Glomerular visceral epithelial cell (primary cell): ENCODE measurements at regions not wholly inside any gene's neighbourhood (a gene's known extent, or its start where the extent isn't known, plus 50 kb on each side); places are given as distances from the start of the nearest gene placed in this dataset.
"Not testable (repeated sequence)": the region's sequence is repeated elsewhere in the genome, so short reads cannot be mapped to it uniquely, and the experiment has no call there.

Experiments
- DNase-seq: peaks from one replicate; pipeline ENCODE4 v3.0.0-alpha.2; 2016; ENCODE audit errors: extremely low spot score

DNA sequence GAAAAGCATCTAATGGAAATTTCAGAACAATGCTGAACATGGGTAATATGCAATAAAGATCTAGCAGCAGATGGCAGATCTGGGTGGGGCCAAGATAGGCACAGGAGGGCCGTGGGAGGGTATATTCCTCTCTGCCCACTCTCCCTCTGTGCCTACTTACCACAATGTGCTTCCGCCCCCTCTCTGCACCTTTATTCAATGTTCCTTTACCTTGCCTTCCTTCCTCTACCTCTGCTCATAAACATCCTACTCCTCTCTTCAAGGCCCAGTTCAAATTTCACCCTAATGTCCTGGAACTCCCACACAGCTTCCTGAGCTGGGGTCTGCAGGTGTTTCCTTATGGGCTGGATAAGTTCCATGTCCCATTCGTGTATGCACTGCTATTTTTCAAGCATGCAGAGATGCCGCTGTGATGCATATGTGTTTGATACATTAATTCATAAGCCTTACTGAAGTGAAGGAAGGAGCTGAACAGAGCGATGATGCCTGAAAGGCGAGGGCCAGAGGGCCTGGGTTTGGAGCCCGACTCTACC is 65.6 kb upstream of the EDEM3 start:
- no peak for DNase-seq

DNA sequence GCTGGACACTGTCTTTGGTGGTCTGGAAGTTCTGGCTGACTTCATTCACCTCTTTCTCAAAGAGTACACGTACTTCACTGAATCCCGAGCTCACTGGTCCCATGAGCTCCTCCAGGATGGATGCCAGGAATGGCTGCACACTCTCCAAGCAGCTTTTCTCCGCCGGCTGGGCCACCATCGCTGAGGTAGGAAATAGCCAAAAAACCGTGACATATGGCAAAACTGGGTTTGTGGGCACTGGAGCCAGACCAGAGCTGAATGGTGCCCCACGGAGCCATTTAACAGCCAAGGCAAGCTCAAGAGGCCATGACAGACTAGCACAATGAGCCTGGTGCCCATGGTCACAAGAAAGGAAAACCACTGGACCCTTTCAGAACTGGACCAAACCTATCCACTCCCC is 64.0 kb upstream of the EDEM3 start:
- DNase-seq: no peak

- not testable (repeated sequence) for DNase-seq
These were observed 62.3 kb upstream of the EDEM3 start for GRCh38 chr1:184817003-184817402.

DNA sequence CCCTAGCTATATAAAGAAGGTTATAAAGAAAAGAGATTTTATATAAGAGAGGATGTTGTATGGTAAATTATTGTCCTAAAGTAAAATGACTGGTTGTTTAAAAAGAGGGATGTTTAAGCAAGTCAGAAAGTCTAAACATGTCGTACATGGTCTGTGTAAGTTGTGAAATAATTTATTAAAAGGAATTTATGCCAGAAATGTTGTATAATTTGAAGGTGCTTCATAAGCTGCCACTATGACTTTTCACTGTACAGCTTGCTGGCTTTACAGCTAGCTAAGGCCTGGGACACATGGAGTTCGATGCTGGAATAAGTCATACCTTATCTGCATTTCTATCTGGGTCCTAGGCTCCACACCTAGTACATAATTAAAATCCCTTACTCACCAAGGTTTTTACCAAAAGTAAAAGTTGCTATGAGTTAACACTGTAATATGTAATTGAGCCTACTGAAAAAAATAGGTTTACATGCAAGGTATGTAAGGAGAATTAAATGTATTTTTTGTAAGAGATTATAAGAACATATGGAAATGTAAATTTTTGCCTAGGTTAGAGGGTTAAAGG is 59.0 kb upstream of the EDEM3 start:
- DNase-seq: no peak

GRCh38 chr1:184811439-184812111 is 56.9 kb upstream of the EDEM3 start:
- no peak for DNase-seq

DNA sequence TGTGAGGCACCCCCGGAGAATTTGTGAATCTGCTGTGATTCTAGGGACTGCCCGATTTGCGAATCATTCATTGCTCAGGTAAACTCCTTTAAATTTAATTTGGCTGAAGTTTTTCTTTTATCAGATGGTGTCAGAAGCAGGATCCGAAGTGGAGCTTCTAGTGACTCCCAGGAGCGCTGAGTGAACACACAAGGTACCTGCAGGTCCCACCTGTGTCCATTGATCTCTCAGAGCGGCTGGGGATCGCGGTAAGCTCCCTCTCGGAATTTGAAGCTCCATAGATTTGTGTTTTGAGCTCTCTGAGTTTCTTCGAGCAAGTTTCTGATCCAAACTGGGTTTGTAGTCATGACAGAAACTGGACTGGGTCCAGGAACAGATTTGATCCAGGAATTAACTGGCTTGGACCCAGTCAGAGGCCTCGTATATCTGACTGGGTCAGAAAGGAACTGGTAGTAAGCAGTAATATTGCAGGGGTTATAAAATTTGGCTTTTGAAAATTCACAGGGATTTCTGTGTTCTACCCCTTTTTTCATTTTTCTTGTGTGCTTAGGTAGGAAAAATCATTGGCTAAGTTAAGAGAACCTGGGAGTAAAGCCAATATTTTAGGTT is 56.2 kb upstream of the EDEM3 start:
- no peak for DNase-seq

- no peak for DNase-seq
These were observed 51.7 kb upstream of the EDEM3 start for GRCh38 chr1:184806296-184806721.

DNA sequence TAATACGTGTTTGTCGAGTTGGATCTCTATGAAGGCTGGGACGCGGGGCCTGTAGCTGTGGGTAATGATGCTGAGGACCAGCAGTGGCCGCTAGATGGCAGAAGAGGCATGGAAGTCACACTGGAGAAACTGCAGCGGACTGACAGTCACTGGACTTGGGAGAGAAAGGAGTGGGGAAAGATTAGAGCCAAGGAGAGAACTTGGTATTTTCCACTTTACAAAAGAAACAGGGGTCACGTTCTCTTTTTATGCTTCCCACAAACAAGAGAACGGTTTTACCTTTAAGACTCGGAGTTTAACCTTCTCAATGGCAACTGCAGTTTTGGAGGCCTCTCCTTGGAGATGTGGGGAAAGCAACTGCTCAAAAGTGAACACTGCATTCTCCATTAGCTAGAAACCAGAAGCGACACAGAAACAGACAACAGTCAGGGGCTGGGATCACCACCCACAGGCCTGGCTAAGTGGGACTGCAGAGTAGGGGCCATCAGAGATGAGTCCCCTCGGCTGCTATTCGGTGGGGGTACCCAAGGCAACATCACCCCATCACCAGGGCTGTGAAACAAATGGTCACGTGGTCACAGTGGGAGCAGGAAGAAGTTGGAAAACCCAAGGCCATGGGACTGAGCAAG is 51.1 kb upstream of the EDEM3 start:
- peak; percentile 87 for DNase-seq
